ENCODE measurements at regions not wholly inside any gene's neighbourhood (a gene's known extent, or its start where the extent isn't known, plus 50 kb on each side); places are given as distances from the start of the nearest gene placed in this dataset.
"Not testable (repeated sequence)": the region's sequence is repeated elsewhere in the genome, so short reads cannot be mapped to it uniquely, and the experiment has no call there.

GRCh38 chr21:6363591-6363990 is 4157.8 kb upstream of the TPTE start:
- not testable (repeated sequence) for H3K27ac ChIP-seq (ENCODE audit: low read length, poor library complexity, severe bottlenecking); H2BK12ac ChIP-seq (ENCODE audit: low read length in 2 of 2); H3K4me2 ChIP-seq (ENCODE audit: low read length, poor library complexity, severe bottlenecking); H3K27me3 ChIP-seq (ENCODE audit: control insufficient read depth in 1 of 2, insufficient read depth in 1 of 2, low read length in 2 of 2); H3K14ac ChIP-seq (ENCODE audit: low read length in 2 of 2); H3K18ac ChIP-seq (ENCODE audit: low read depth in 1 of 2, low read length in 2 of 2); H3K4ac ChIP-seq (ENCODE audit: low read depth in 1 of 2, low read length in 2 of 2); H2AFZ ChIP-seq (ENCODE audit: low read depth, low read length); H4K91ac ChIP-seq (ENCODE audit: low read length); H3K36me3 ChIP-seq (ENCODE audit: control insufficient read depth in 1 of 2, insufficient read depth in 2 of 2, low read depth in 1 of 2, low read length in 2 of 2); H3K23ac ChIP-seq (ENCODE audit: low read length in 2 of 2); H2BK120ac ChIP-seq (ENCODE audit: low read depth, low read length); H2BK5ac ChIP-seq (ENCODE audit: low read depth, low read length, poor library complexity, severe bottlenecking); H2BK15ac ChIP-seq (ENCODE audit: low read depth, poor library complexity, severe bottlenecking); DNase-seq; H3K9ac ChIP-seq (ENCODE audit: low read length); H3K4me1 ChIP-seq (ENCODE audit: control insufficient read depth, insufficient read depth, low read depth, low read length); H2AK5ac ChIP-seq (ENCODE audit: low read length, severe bottlenecking); H3K4me3 ChIP-seq (ENCODE audit: insufficient read depth in 1 of 2, low read depth in 1 of 2, low read length in 2 of 2); H4K8ac ChIP-seq (ENCODE audit: low read length); H3K79me1 ChIP-seq (replicated peaks; ENCODE audit: low read length, poor library complexity, severe bottlenecking); H3K9me3 ChIP-seq (ENCODE audit: control insufficient read depth, low read length)
- no CpG with 5 or more reads among the region's 1 CpG for WGBS

GRCh38 chr21:6368824-6369223 is 4152.6 kb upstream of the TPTE start:
- not testable (repeated sequence) for H2BK12ac ChIP-seq (ENCODE audit: low read length in 2 of 2); H2AFZ ChIP-seq (ENCODE audit: low read depth, low read length); H2BK5ac ChIP-seq (ENCODE audit: low read depth, low read length, poor library complexity, severe bottlenecking); H3K18ac ChIP-seq (ENCODE audit: low read depth in 1 of 2, low read length in 2 of 2); H2BK120ac ChIP-seq (ENCODE audit: low read depth, low read length); H3K27me3 ChIP-seq (ENCODE audit: control insufficient read depth in 1 of 2, insufficient read depth in 1 of 2, low read length in 2 of 2); H3K79me1 ChIP-seq (replicated peaks; ENCODE audit: low read length, poor library complexity, severe bottlenecking); H3K36me3 ChIP-seq (ENCODE audit: control insufficient read depth in 1 of 2, insufficient read depth in 2 of 2, low read depth in 1 of 2, low read length in 2 of 2); H3K4ac ChIP-seq (ENCODE audit: low read depth in 1 of 2, low read length in 2 of 2); H4K8ac ChIP-seq (ENCODE audit: low read length); H3K9me3 ChIP-seq (ENCODE audit: control insufficient read depth, low read length); H4K91ac ChIP-seq (ENCODE audit: low read length); H2BK15ac ChIP-seq (ENCODE audit: low read depth, poor library complexity, severe bottlenecking); H2AK5ac ChIP-seq (ENCODE audit: low read length, severe bottlenecking); H3K4me1 ChIP-seq (ENCODE audit: control insufficient read depth, insufficient read depth, low read depth, low read length); H3K14ac ChIP-seq (ENCODE audit: low read length in 2 of 2); H3K23ac ChIP-seq (ENCODE audit: low read length in 2 of 2)
- Histone ChIP-seq H3K9ac (ENCODE audit: low read length) (peak overlapping the region; percentile 79), H3K4me2 (ENCODE audit: low read length, poor library complexity, severe bottlenecking) (peak overlapping the region; percentile 81), H3K27ac (ENCODE audit: low read length, poor library complexity, severe bottlenecking) (peak overlapping the region; percentile 71), H3K4me3 (ENCODE audit: insufficient read depth in 1 of 2, low read depth in 1 of 2, low read length in 2 of 2) (peak overlapping the region in 1 of 2 experiments; percentile 71)
- DNase-seq = peak; percentile 64
- WGBS = 40% methylated on average over 1 of the region's 7 CpGs

GRCh38 chr21:6373253-6373652 is 4148.1 kb upstream of the TPTE start:
- H3K14ac ChIP-seq (ENCODE audit: low read length in 2 of 2); H2BK12ac ChIP-seq (ENCODE audit: low read length in 2 of 2); H2BK5ac ChIP-seq (ENCODE audit: low read depth, low read length, poor library complexity, severe bottlenecking); H2BK15ac ChIP-seq (ENCODE audit: low read depth, poor library complexity, severe bottlenecking); H3K27ac ChIP-seq (ENCODE audit: low read length, poor library complexity, severe bottlenecking); H4K8ac ChIP-seq (ENCODE audit: low read length); H3K79me1 ChIP-seq (replicated peaks; ENCODE audit: low read length, poor library complexity, severe bottlenecking); H3K9me3 ChIP-seq (ENCODE audit: control insufficient read depth, low read length); H3K4me3 ChIP-seq (ENCODE audit: insufficient read depth in 1 of 2, low read depth in 1 of 2, low read length in 2 of 2); H4K91ac ChIP-seq (ENCODE audit: low read length); H3K9ac ChIP-seq (ENCODE audit: low read length); H2AFZ ChIP-seq (ENCODE audit: low read depth, low read length); H3K27me3 ChIP-seq (ENCODE audit: control insufficient read depth in 1 of 2, insufficient read depth in 1 of 2, low read length in 2 of 2); H3K4me2 ChIP-seq (ENCODE audit: low read length, poor library complexity, severe bottlenecking); H3K36me3 ChIP-seq (ENCODE audit: control insufficient read depth in 1 of 2, insufficient read depth in 2 of 2, low read depth in 1 of 2, low read length in 2 of 2); H3K4me1 ChIP-seq (ENCODE audit: control insufficient read depth, insufficient read depth, low read depth, low read length); H3K23ac ChIP-seq (ENCODE audit: low read length in 2 of 2); H2BK120ac ChIP-seq (ENCODE audit: low read depth, low read length); H2AK5ac ChIP-seq (ENCODE audit: low read length, severe bottlenecking); H3K4ac ChIP-seq (ENCODE audit: low read depth in 1 of 2, low read length in 2 of 2); H3K18ac ChIP-seq (ENCODE audit: low read depth in 1 of 2, low read length in 2 of 2): not testable (repeated sequence)
- peak; percentile 26 for DNase-seq
- WGBS = no CpG with 5 or more reads among the region's 3 CpGs

- H2AK5ac ChIP-seq (ENCODE audit: low read length, severe bottlenecking); H2BK15ac ChIP-seq (ENCODE audit: low read depth, poor library complexity, severe bottlenecking); H3K79me1 ChIP-seq (replicated peaks; ENCODE audit: low read length, poor library complexity, severe bottlenecking); H3K27ac ChIP-seq (ENCODE audit: low read length, poor library complexity, severe bottlenecking); H2BK12ac ChIP-seq (ENCODE audit: low read length in 2 of 2); H2BK120ac ChIP-seq (ENCODE audit: low read depth, low read length); H3K36me3 ChIP-seq (ENCODE audit: control insufficient read depth in 1 of 2, insufficient read depth in 2 of 2, low read depth in 1 of 2, low read length in 2 of 2); H3K4me3 ChIP-seq (ENCODE audit: insufficient read depth in 1 of 2, low read depth in 1 of 2, low read length in 2 of 2); H3K18ac ChIP-seq (ENCODE audit: low read depth in 1 of 2, low read length in 2 of 2); H4K91ac ChIP-seq (ENCODE audit: low read length); H3K27me3 ChIP-seq (ENCODE audit: control insufficient read depth in 1 of 2, insufficient read depth in 1 of 2, low read length in 2 of 2); H3K4me2 ChIP-seq (ENCODE audit: low read length, poor library complexity, severe bottlenecking); H2BK5ac ChIP-seq (ENCODE audit: low read depth, low read length, poor library complexity, severe bottlenecking); H2AFZ ChIP-seq (ENCODE audit: low read depth, low read length); H3K4me1 ChIP-seq (ENCODE audit: control insufficient read depth, insufficient read depth, low read depth, low read length); H3K23ac ChIP-seq (ENCODE audit: low read length in 2 of 2); H3K9me3 ChIP-seq (ENCODE audit: control insufficient read depth, low read length); H3K4ac ChIP-seq (ENCODE audit: low read depth in 1 of 2, low read length in 2 of 2); H3K14ac ChIP-seq (ENCODE audit: low read length in 2 of 2): not testable (repeated sequence)
- peak; percentile 10 for DNase-seq
- peak overlapping the region; percentile 5 for H4K8ac ChIP-seq (ENCODE audit: low read length)
- 42% methylated on average over 8 of the region's 12 CpGs for WGBS
- H3K9ac ChIP-seq (ENCODE audit: low read length) = peak overlapping the region; percentile 32
These were observed 4147.2 kb upstream of the TPTE start for GRCh38 chr21:6374232-6374631.

Data from mesenchymal stem cell (in vitro differentiated cells and primary cell).